ENCODE measurements at regions not wholly inside any gene's neighbourhood (a gene's known extent, or its start where the extent isn't known, plus 50 kb on each side); places are given as distances from the start of the nearest gene placed in this dataset.

- in situ Hi-C loops (cut with HindIII; ENCODE audit: low sequenced_read_pairs): no loop called here
Observed at GRCh38 chr3:28645149-28645548, 296.5 kb upstream of the AZI2 start.

GRCh38 chr3:28646435-28646834, 297.8 kb upstream of the AZI2 start:
- in situ Hi-C loops (cut with HindIII; ENCODE audit: low sequenced_read_pairs): no loop called here

- in situ Hi-C loops (cut with HindIII; ENCODE audit: low sequenced_read_pairs): no loop called here
Observed at GRCh38 chr3:28649266-28649665, 300.6 kb upstream of the AZI2 start.

GRCh38 chr3:28651159-28651558, 302.5 kb upstream of the AZI2 start:
- in situ Hi-C loops (cut with HindIII; ENCODE audit: low sequenced_read_pairs): no loop called here

- in situ Hi-C loops (cut with HindIII; ENCODE audit: low sequenced_read_pairs): no loop called here
Observed at GRCh38 chr3:28664123-28664522, 315.5 kb upstream of the AZI2 start.

DNA sequence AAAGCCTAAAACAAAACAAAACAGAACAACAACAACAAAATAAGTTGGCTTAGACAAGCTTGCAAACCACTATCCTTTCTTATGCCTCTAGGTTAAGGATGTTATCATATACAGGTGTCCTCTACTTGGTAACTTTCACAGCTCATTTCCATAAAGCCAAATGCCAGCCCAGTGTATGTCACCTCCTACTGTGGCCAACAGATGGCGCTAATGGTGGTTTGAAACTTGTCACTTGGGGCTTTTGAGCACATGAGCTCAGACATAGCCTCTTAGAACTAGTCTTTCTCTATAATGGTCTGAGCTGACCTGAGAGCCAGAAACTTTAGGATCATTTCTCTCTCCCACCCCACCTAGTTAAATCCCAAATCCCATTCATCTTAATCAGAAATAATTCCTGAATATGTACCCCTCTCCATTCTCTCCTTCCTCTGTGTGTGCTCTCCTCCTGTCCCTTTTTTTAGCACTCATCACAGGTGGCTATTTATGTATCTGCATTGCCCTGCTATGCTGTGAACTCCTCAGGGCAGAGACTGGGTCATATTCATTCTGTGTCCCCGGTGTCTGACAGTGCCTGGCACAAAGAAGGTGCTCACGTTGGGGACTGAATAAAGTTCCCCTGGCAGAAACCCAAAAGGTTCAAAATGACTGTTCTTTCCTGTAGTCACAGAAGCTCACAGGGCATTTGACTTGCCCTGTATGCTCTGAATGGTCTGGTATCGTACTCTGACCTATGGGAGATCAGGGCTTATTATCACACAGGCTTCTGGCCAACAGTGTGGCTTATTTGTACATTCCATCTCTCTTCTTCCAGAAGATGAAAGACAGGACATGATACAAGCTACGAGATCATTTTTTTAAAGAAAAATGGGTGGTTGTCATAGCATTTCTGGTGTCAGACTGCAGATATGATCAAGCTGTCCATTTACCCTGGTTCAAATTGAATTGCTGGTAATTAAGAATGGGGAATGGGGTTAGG, 319.3 kb upstream of the AZI2 start:
- in situ Hi-C loops (cut with HindIII; ENCODE audit: low sequenced_read_pairs): no loop called here

DNA sequence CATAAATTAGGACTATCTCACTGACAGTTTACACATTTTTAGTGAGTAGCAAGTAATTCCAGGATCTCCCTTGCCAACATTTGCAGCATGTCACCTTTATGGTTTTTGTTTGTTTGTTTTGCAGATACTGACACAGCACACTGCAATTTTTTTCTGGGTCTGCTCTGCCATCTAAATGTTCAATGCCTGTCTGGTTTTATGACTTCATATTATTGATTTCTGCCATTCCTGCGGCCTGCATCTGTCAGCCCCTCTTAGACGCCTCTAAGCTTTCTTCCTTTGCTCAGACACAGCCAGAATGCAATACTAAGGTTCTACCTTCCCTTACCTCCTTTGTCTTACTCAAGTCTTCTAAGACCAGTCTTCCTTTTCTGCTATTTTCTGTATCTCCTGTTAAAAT, 321.2 kb upstream of the AZI2 start:
- in situ Hi-C loops (cut with HindIII; ENCODE audit: low sequenced_read_pairs): no loop called here

DNA sequence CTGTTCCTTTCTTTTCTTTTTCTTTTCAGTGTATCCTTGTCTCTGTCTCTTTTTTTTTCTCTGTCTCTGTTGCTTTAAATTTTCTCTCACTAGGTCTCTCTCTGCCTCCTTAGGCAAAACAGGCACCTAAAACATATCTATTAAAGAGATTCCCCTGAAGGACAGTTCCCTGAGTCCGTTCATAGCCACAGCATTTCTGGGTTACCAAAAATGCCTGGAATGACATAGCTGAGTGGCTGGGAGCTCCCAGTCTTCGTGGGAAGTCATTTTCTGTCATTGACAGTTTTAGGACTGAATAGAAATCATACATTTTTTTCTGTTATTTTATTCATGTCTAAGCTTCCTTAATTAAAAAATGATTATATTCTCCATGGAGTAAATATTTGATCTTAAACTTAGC, 323.8 kb upstream of the AZI2 start:
- in situ Hi-C loops (cut with HindIII; ENCODE audit: low sequenced_read_pairs): no loop called here

DNA sequence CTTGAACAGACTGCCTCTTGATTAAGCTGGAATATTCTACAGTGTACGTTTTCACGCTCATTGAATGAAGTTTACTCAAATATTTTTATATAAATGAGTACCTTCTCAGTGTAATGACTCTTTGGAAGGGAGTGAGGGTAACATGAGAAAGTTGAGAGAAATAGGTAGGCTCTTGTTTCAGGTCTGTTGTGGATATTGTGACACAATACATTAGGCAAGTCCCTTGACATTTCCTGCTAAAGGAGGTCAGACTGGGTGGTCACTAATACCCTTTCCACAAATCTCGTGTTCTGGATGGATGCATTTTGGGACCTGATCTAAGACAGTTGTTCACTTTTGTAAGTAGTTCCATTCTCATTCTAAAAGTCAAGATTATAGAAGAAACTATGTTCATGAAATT, 324.8 kb upstream of the AZI2 start:
- in situ Hi-C loops (cut with HindIII; ENCODE audit: low sequenced_read_pairs): no loop called here

GRCh38 chr3:28674212-28674611, 325.6 kb upstream of the AZI2 start:
- in situ Hi-C loops (cut with HindIII; ENCODE audit: low sequenced_read_pairs): no loop called here

DNA sequence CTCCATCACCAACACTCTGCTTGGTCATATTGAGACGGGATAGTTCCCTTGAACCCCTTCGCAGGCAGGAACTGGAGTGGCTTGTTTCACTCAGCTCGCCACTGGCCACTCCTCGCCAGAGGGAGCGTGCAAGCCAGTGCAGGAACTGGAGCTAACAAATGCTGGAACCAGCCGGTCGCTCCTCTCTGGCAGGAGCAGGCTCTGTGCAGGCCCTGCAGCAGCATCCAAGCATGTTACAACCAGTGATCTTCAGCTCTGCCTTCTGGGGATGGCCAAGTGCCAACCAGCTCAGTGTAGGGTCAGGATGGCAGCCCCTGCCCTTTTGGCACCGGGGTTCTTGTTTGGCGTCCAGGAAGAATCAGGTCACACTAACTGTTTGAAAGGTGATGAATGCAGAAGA, 329.0 kb upstream of the AZI2 start:
- in situ Hi-C loops (cut with HindIII; ENCODE audit: low sequenced_read_pairs): no loop called here

DNA sequence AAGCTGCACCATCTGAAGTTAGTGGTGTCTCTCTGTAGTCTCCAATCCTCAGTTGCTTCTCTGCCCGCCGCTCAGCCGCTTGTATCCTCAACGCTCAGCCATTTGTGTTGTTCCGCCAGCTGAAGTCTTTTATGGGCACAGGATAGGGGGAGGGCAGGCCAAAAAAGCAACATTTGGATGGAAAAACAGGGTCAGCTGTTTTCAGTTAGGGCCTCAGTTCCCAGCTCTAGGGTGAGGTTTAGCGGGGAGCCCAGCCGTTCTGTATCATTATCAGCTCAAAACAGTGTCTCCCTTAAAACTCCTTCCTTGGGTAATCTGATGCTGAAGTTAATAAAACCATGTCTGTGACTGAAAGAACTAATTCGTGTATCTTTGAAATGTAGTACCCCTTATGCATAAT, 329.5 kb upstream of the AZI2 start:
- in situ Hi-C loops (cut with HindIII; ENCODE audit: low sequenced_read_pairs): no loop called here

- in situ Hi-C loops (cut with HindIII; ENCODE audit: low sequenced_read_pairs): no loop called here
Observed at GRCh38 chr3:28680050-28680449, 331.4 kb upstream of the AZI2 start.

GRCh38 chr3:28682121-28682520, 333.5 kb upstream of the AZI2 start:
- in situ Hi-C loops (cut with HindIII; ENCODE audit: low sequenced_read_pairs): no loop called here

- in situ Hi-C loops (cut with HindIII; ENCODE audit: low sequenced_read_pairs): no loop called here
Observed at GRCh38 chr3:28690176-28690575, 341.6 kb upstream of the AZI2 start.

- in situ Hi-C loops (cut with HindIII; ENCODE audit: low sequenced_read_pairs): no loop called here
Observed at GRCh38 chr3:28698706-28699105, 350.1 kb upstream of the AZI2 start.

DNA sequence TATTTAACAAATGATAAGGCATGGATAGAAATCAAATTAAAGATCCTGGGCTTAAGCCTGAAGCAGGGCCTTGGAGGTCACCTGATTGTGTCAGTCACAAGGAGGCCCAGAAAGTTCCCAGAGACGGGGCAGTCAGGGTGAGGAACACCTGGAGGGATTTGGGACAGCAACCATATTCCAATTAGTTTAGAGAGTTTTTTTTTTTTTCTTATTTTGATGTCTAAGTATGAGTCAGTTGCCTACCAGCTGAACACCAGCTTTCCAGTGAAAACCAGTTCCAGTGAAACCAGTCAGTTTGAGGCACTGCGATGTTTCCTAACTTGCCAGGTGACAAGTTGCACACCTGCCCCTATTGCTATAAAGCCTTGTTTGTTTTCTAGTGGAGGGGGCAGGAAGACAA, 350.7 kb upstream of the AZI2 start:
- in situ Hi-C loops (cut with HindIII; ENCODE audit: low sequenced_read_pairs): no loop called here

GRCh38 chr3:28700728-28701127, 352.1 kb upstream of the AZI2 start:
- in situ Hi-C loops (cut with HindIII; ENCODE audit: low sequenced_read_pairs): no loop called here

DNA sequence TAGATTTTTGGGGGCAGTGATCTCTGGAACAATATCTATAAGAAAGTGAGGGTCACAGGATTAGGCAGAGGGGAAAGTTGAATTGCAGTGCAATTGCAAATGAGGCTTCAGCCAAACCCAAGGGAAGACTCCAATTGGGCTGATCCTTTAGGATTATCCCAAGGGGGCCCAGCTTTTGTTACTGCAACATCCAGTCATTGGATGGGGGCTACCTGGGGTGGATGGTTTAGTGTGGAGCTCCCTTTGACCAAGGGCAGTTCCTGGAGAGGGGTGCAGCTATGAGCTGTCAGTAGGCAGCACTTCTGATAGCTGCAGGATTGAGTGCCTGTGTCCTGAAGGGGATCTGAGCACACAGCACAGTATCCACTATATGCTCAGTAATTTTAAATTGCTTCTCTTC, 355.2 kb upstream of the AZI2 start:
- in situ Hi-C loops (cut with HindIII; ENCODE audit: low sequenced_read_pairs): no loop called here

GRCh38 chr3:28711293-28711692, 362.7 kb upstream of the AZI2 start:
- in situ Hi-C loops (cut with HindIII; ENCODE audit: low sequenced_read_pairs): no loop called here

GRCh38 chr3:28716939-28717338, 368.3 kb upstream of the AZI2 start:
- in situ Hi-C loops (cut with HindIII; ENCODE audit: low sequenced_read_pairs): no loop called here

- in situ Hi-C loops (cut with HindIII; ENCODE audit: low sequenced_read_pairs): no loop called here
Observed at GRCh38 chr3:28718074-28718849, 369.6 kb upstream of the AZI2 start.
